WTC11 (cell line): ENCODE measurements at regions not wholly inside any gene's neighbourhood (a gene's known extent, or its start where the extent isn't known, plus 50 kb on each side); places are given as distances from the start of the nearest gene placed in this dataset.

Experiments used
- ATAC-seq: fragments of 200-7000 bp; cut with Tn5 transposase; 2 replicates; pipeline ENCODE4 v1.10.0; 2021; ENCODE audit warnings: mild to moderate bottlenecking, moderate library complexity
- CTCF ChIA-PET: fragments of 300-600 bp; sonication (Branson Sonifier 250); formaldehyde crosslinking; loops from one replicate; lab custom pipeline; 2021; ENCODE audit warnings: antibody characterized with exemption; lab: Charles Lee
- POLR2A ChIA-PET: fragments of 350-600 bp; sonication (Branson Sonifier 250); formaldehyde crosslinking; loops from one replicate; lab custom pipeline; 2021; ENCODE audit warnings: antibody characterized with exemption; lab: Charles Lee
- DNase-seq: peaks from one replicate; pipeline ENCODE4 v3.0.0; 2021; ENCODE audit warnings: low spot score
- H3K27ac Mint-ChIP-seq: 2 replicates; pipeline ENCODE4 v1.8.0; 2021; ENCODE audit warnings: mixed read lengths
- H3K27me3 Mint-ChIP-seq: 2 replicates; pipeline ENCODE4 v1.8.0; 2021; ENCODE audit warnings: low read depth, mild to moderate bottlenecking, moderate library complexity, mixed read lengths
- H3K36me3 Mint-ChIP-seq: 2 replicates; pipeline ENCODE4 v1.8.0; 2021; ENCODE audit warnings: mixed read lengths
- H3K4me1 Mint-ChIP-seq: 2 replicates; pipeline ENCODE4 v1.8.0; 2022; ENCODE audit warnings: mixed read lengths
- H3K4me3 Mint-ChIP-seq: 2 replicates; pipeline ENCODE4 v1.8.0; 2021; ENCODE audit warnings: mild to moderate bottlenecking, moderate library complexity, mixed read lengths
- H3K9me3 Mint-ChIP-seq: 2 replicates; pipeline ENCODE4 v1.8.0; 2021; ENCODE audit warnings: mixed read lengths
- AFF4 ChIP-seq: sonication (generic); formaldehyde crosslinking; IDR thresholded peaks from 2 replicates; pipeline ENCODE4 v1.8.1; 2023; ENCODE audit warnings: mild to moderate bottlenecking, missing genetic modification reagents, borderline replicate concordance
- CBFB ChIP-seq: sonication (generic); formaldehyde crosslinking; IDR thresholded peaks from 2 replicates; pipeline ENCODE4 v1.8.1; 2022; ENCODE audit warnings: mild to moderate bottlenecking, low read depth, missing genetic modification reagents
- E2F5 ChIP-seq: sonication (generic); formaldehyde crosslinking; IDR thresholded peaks from 2 replicates; pipeline ENCODE4 v1.8.1; 2022; ENCODE audit warnings: mild to moderate bottlenecking, moderate library complexity, missing genetic modification reagents
- ESRRA ChIP-seq: sonication (generic); formaldehyde crosslinking; IDR thresholded peaks from 2 replicates; pipeline ENCODE4 v1.8.1; 2022; ENCODE audit warnings: mild to moderate bottlenecking, missing genetic modification reagents, borderline replicate concordance
- FOXP1 ChIP-seq: sonication (generic); formaldehyde crosslinking; IDR thresholded peaks from 2 replicates; pipeline ENCODE4 v1.8.0; 2022; ENCODE audit warnings: missing genetic modification reagents, mild to moderate bottlenecking, moderate library complexity, borderline replicate concordance
- GTF2I ChIP-seq: fragments of 250-450 bp; sonication (Bioruptor Pico); conservative IDR thresholded peaks from 2 replicates; pipeline ENCODE4 v1.4.0; 2021; ENCODE audit warnings: mild to moderate bottlenecking
- MAX ChIP-seq: sonication (generic); formaldehyde crosslinking; IDR thresholded peaks from 2 replicates; pipeline ENCODE4 v1.8.0; 2022; ENCODE audit warnings: mild to moderate bottlenecking, missing genetic modification reagents
- MYBL2 ChIP-seq: sonication (generic); formaldehyde crosslinking; IDR thresholded peaks from 2 replicates; pipeline ENCODE4 v1.8.1; 2023; ENCODE audit warnings: mild to moderate bottlenecking, moderate library complexity, missing genetic modification reagents
- NFE2L1 ChIP-seq: sonication (generic); formaldehyde crosslinking; IDR thresholded peaks from 2 replicates; pipeline ENCODE4 v1.8.1; 2023; ENCODE audit warnings: missing genetic modification reagents
- NR1H2 ChIP-seq: sonication (generic); formaldehyde crosslinking; IDR thresholded peaks from 2 replicates; pipeline ENCODE4 v1.9.0; 2021; ENCODE audit warnings: mild to moderate bottlenecking, moderate library complexity, missing genetic modification reagents
- NR2C2 ChIP-seq: sonication (generic); formaldehyde crosslinking; IDR thresholded peaks from 2 replicates; pipeline ENCODE4 v1.8.0; 2022; ENCODE audit warnings: mild to moderate bottlenecking, missing genetic modification reagents
- NR3C1 ChIP-seq: sonication (generic); formaldehyde crosslinking; conservative IDR thresholded peaks from 2 replicates; pipeline ENCODE4 v1.8.1; 2023; ENCODE audit warnings: low read depth, mild to moderate bottlenecking, missing genetic modification reagents
- PRRX2 ChIP-seq: fragments of 250-450 bp; sonication (Bioruptor Pico); IDR thresholded peaks from 2 replicates; pipeline ENCODE4 v1.8.0; 2021; ENCODE audit warnings: mild to moderate bottlenecking
- RELA ChIP-seq: sonication (generic); formaldehyde crosslinking; IDR thresholded peaks from 2 replicates; pipeline ENCODE4 v1.8.1; 2022; ENCODE audit warnings: missing genetic modification reagents, mild to moderate bottlenecking, borderline replicate concordance
- TEAD4 ChIP-seq: sonication (generic); formaldehyde crosslinking; IDR thresholded peaks from 2 replicates; pipeline ENCODE4 v1.8.0; 2022; ENCODE audit warnings: mild to moderate bottlenecking, missing genetic modification reagents
- USF2 ChIP-seq: sonication (generic); formaldehyde crosslinking; IDR thresholded peaks from 2 replicates; pipeline ENCODE4 v1.8.1; 2023; ENCODE audit warnings: mild to moderate bottlenecking, missing genetic modification reagents, moderate library complexity
- ZNF138 ChIP-seq: sonication (generic); formaldehyde crosslinking; conservative IDR thresholded peaks from 2 replicates; pipeline ENCODE4 v1.8.1; 2022; ENCODE audit warnings: mild to moderate bottlenecking, moderate library complexity, missing genetic modification reagents
- ZNF219 ChIP-seq: sonication (generic); formaldehyde crosslinking; IDR thresholded peaks from 2 replicates; pipeline ENCODE4 v1.8.0; 2023; ENCODE audit warnings: missing genetic modification reagents, mild to moderate bottlenecking, borderline replicate concordance
- ZNF281 ChIP-seq: sonication (generic); formaldehyde crosslinking; IDR thresholded peaks from 2 replicates; pipeline ENCODE4 v1.8.0; 2023; ENCODE audit warnings: mild to moderate bottlenecking, missing genetic modification reagents
- ZNF317 ChIP-seq: sonication (generic); formaldehyde crosslinking; IDR thresholded peaks from 2 replicates; pipeline ENCODE4 v1.8.1; 2023; ENCODE audit warnings: low read depth, mild to moderate bottlenecking, moderate library complexity, missing genetic modification reagents, borderline replicate concordance
- ZNF423 ChIP-seq: fragments of 250-450 bp; sonication (Bioruptor Pico); IDR thresholded peaks from 2 replicates; pipeline ENCODE4 v2.1.2; 2022; ENCODE audit warnings: mild to moderate bottlenecking, moderate library complexity
- ZNF532 ChIP-seq: fragments of 250-450 bp; sonication (Bioruptor Pico); IDR thresholded peaks from 2 replicates; pipeline ENCODE4 v1.9.0; 2021; ENCODE audit warnings: mild to moderate bottlenecking, borderline replicate concordance

GRCh38 chr3:28989646-28990089, 291.2 kb upstream of the RBMS3 start:
- Mint-ChIP-seq H3K9me3 (no peaks in the 10 kb centered on the region), H3K27me3 (no peaks in the 10 kb centered on the region), H3K4me3 (no peak overlapping the region), H3K27ac (no peak overlapping the region), H3K36me3 (no peaks in the 10 kb centered on the region), H3K4me1 (peaks cover 9% of the 10 kb centered on the region)
- ChIA-PET POLR2A (no interaction called here), CTCF (no interaction called here)
- peak; percentile 30; the same call in 1 of the 2 replicates for ATAC-seq
- no peak for TF ChIP-seq ZNF219
- no peak for TF ChIP-seq RELA
- TF ChIP-seq PRRX2: no peak
- TF ChIP-seq NR3C1 (CRISPR knock-in tag): no peak
- TF ChIP-seq FOXP1: no peak
- TF ChIP-seq MYBL2 (CRISPR knock-in tag): no peak
- TF ChIP-seq NFE2L1 (CRISPR knock-in tag): no peak
- no peak for TF ChIP-seq ZNF423 (CRISPR knock-in tag)
- TF ChIP-seq MAX (CRISPR knock-in tag): no peak
- no peak for TF ChIP-seq ZNF532 (CRISPR knock-in tag)
- no peak for TF ChIP-seq AFF4
- no peak for TF ChIP-seq GTF2I (CRISPR knock-in tag)
- no peak for TF ChIP-seq NR1H2
- TF ChIP-seq ZNF138 (CRISPR knock-in tag): no peak
- no peak for TF ChIP-seq CBFB (CRISPR knock-in tag)
- DNase-seq: no peak

- DNase-seq (no peak), ATAC-seq (no peak)
These were observed 286.5 kb upstream of the RBMS3 start for GRCh38 chr3:28994161-28994905.

More at GRCh38 chr3:28994161-28994905, 286.5 kb upstream of the RBMS3 start:
- H3K9me3 Mint-ChIP-seq: peaks cover 20% of the 10 kb centered on the region
- H3K36me3 Mint-ChIP-seq: no peaks in the 10 kb centered on the region
- no peak overlapping the region for H3K27ac Mint-ChIP-seq
- no peak overlapping the region for H3K4me3 Mint-ChIP-seq
- peaks cover 5% of the 10 kb centered on the region for H3K4me1 Mint-ChIP-seq
- ChIA-PET POLR2A (no interaction called here), CTCF (no interaction called here)
- H3K27me3 Mint-ChIP-seq: no peaks in the 10 kb centered on the region
- TF ChIP-seq USF2: no peak
- TF ChIP-seq TEAD4 (CRISPR knock-in tag): no peak
- TF ChIP-seq NR2C2 (CRISPR knock-in tag): no peak
- TF ChIP-seq E2F5 (CRISPR knock-in tag): no peak
- no peak for TF ChIP-seq ZNF317 (CRISPR knock-in tag)
- TF ChIP-seq ESRRA (CRISPR knock-in tag): no peak
- no peak for TF ChIP-seq ZNF281 (CRISPR knock-in tag)
